Bronchial epithelial cell (primary cell): ENCODE measurements at regions not wholly inside any gene's neighbourhood (a gene's known extent, or its start where the extent isn't known, plus 50 kb on each side); places are given as distances from the start of the nearest gene placed in this dataset.

Experiments
- DNase-seq: peaks from one replicate; pipeline ENCODE4 v3.0.0-alpha.2; 2010; ENCODE audit warnings: low read depth
- FAIRE-seq: peaks from 2 replicates; lab custom pipeline; 2011; peaks lifted over from hg19 to GRCh38; lab: Jason Lieb, UNC
- H3K27me3 ChIP-seq: 2 replicates; pipeline ENCODE4 v1.5.1; 2011; ENCODE audit warnings: low read length; ENCODE audit not compliant: control insufficient read depth, insufficient read depth
- H3K36me3 ChIP-seq: 2 replicates; pipeline ENCODE4 v1.5.1; 2011; ENCODE audit warnings: low read length; ENCODE audit not compliant: control insufficient read depth, insufficient read depth
- H3K4me3 ChIP-seq: 2 replicates; pipeline ENCODE4 v1.5.1; 2011; ENCODE audit warnings: mild to moderate bottlenecking, low read depth, low read length, control low read depth
- TF ChIP-seq, protein P1 (sequence below): IDR thresholded peaks from 2 replicates; pipeline ENCODE4 v1.5.1; 2011; ENCODE audit warnings: mild to moderate bottlenecking, moderate library complexity, low read length, control low read depth, inconsistent platforms; ENCODE audit not compliant: insufficient read depth, severe bottlenecking

- TF ChIP-seq, protein P1, sequence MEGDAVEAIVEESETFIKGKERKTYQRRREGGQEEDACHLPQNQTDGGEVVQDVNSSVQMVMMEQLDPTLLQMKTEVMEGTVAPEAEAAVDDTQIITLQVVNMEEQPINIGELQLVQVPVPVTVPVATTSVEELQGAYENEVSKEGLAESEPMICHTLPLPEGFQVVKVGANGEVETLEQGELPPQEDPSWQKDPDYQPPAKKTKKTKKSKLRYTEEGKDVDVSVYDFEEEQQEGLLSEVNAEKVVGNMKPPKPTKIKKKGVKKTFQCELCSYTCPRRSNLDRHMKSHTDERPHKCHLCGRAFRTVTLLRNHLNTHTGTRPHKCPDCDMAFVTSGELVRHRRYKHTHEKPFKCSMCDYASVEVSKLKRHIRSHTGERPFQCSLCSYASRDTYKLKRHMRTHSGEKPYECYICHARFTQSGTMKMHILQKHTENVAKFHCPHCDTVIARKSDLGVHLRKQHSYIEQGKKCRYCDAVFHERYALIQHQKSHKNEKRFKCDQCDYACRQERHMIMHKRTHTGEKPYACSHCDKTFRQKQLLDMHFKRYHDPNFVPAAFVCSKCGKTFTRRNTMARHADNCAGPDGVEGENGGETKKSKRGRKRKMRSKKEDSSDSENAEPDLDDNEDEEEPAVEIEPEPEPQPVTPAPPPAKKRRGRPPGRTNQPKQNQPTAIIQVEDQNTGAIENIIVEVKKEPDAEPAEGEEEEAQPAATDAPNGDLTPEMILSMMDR, result no peak
- DNase-seq (no peak), FAIRE-seq (no peak)
- Histone ChIP-seq H3K36me3 (no peaks in the 10 kb centered on the region), H3K4me3 (no peak overlapping the region), H3K27me3 (no peaks in the 10 kb centered on the region)
Observed at GRCh38 chr1:214895011-214895600, 187.4 kb upstream of the KCNK2 start.

- DNase-seq (no peak), FAIRE-seq (no peak)
- TF ChIP-seq, protein P1, result no peak
- no peaks in the 10 kb centered on the region for H3K27me3 ChIP-seq
- no peak overlapping the region for H3K4me3 ChIP-seq
- no peaks in the 10 kb centered on the region for H3K36me3 ChIP-seq
Observed at GRCh38 chr1:214896921-214897320, 185.6 kb upstream of the KCNK2 start.

DNA sequence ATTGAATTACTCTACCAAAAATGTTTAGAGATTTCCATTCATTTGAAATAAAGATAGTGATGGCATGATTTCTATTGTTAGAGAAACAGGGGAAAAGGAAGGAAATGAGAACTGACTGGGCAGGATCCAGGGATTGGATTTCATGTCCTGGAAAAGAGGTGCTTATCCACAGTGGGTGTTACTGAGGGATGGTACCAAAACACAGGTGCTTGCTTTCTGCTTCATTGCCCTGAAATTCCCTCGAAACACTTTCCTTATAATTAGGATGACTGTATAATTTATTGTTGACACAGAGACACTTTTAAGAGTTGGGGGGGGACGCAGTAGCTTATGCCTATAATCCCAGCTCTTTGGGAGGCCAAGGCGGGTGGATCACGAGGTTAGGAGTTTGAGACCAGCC, 185.0 kb upstream of the KCNK2 start:
- TF ChIP-seq, protein P1, result no peak
- Histone ChIP-seq H3K4me3 (no peak overlapping the region), H3K36me3 (no peaks in the 10 kb centered on the region), H3K27me3 (no peaks in the 10 kb centered on the region)
- no peak for DNase-seq
- no peak for FAIRE-seq

GRCh38 chr1:214898161-214898560, 184.4 kb upstream of the KCNK2 start:
- TF ChIP-seq, protein P1, result no peak

DNA sequence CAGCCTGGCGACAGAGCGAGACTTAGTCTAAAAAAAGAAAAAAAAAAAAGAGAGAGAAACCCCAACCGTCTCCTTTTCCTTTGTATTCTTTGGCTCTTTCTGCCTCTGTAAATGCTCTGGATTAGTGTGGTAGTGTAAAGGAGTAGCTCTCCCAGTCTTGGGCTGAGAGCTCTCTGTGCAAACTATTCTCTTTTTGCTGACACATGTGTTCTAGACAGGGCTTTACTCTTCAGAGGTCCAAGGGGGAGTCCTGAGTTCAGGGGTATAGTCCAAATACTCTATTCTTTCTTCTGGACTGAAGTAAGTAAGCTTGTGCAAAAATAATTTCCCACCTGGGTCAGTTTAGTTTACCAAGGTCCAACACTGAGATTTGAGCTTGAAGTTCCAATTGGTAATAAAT, 183.8 kb upstream of the KCNK2 start:
- no peaks in the 10 kb centered on the region for H3K27me3 ChIP-seq
- no peak for FAIRE-seq

More at GRCh38 chr1:214898161-214898560, 184.4 kb upstream of the KCNK2 start:
- DNase-seq (no peak), FAIRE-seq (no peak)
- Histone ChIP-seq H3K4me3 (no peak overlapping the region), H3K27me3 (no peaks in the 10 kb centered on the region), H3K36me3 (no peaks in the 10 kb centered on the region)

More for the DNA sequence above, 183.8 kb upstream of the KCNK2 start:
- H3K4me3 ChIP-seq, result no peak overlapping the region
- H3K36me3 ChIP-seq, result no peaks in the 10 kb centered on the region
- no peak for DNase-seq
- TF ChIP-seq, protein P1, result no peak
